ENCODE measurements at regions not wholly inside any gene's neighbourhood (a gene's known extent, or its start where the extent isn't known, plus 50 kb on each side); places are given as distances from the start of the nearest gene placed in this dataset.

GRCh38 chr1:60988891-60989290 is 93.5 kb upstream of the NFIA start:
- H4K20me1 ChIP-seq (ENCODE audit: insufficient read depth), result no peaks in the 10 kb centered on the region
- no peaks in the 10 kb centered on the region for H3K9me3 ChIP-seq (ENCODE audit: insufficient read depth, low read depth)
- H3K9me2 ChIP-seq (ENCODE audit: insufficient read depth), result no peaks in the 10 kb centered on the region
- no peak overlapping the region for H3K4me2 ChIP-seq
- no peaks in the 10 kb centered on the region for H3K27me3 ChIP-seq (ENCODE audit: insufficient read depth, low read depth)
- no TSS peak for BruUV-seq (replicated peaks)
- intact Hi-C loops (cut with micrococcal nuclease; ENCODE audit: unreplicated experiment), result no loop called here
- H3F3A ChIP-seq (ENCODE audit: insufficient read depth, low read depth), result no peaks in the 10 kb centered on the region
- H3K4me1 ChIP-seq (replicated peaks; ENCODE audit: insufficient read depth), result no peaks in the 10 kb centered on the region
- H3K4me3 ChIP-seq, result no peak overlapping the region
- TF ChIP-seq CTCF (conservative IDR thresholded peaks at IDR 0.05), result no peak
- no peak for TF ChIP-seq EZH2 (IDR thresholded peaks at IDR 0.05; ENCODE audit: low read depth)
- H2AFZ ChIP-seq, result no peak overlapping the region
- no peak overlapping the region for H3K27ac ChIP-seq
- H3K36me3 ChIP-seq (ENCODE audit: low read depth), result no peaks in the 10 kb centered on the region
- ChIA-PET POLR2A (ENCODE audit: unreplicated experiment) (interaction anchor here (0.6 kb wide), 1 partner anchor 164 kb away, joined by 9 read pairs; no protein-coding TSS in a partner anchor), CTCF (interaction anchor here (0.5 kb wide), 1 partner anchor 151 kb away, joined by 3 read pairs; no protein-coding TSS in a partner anchor)
- no peaks in the 10 kb centered on the region for H3K79me2 ChIP-seq (ENCODE audit: low read depth)
- no peak for DNase-seq

- H3K4me1 ChIP-seq (replicated peaks; ENCODE audit: insufficient read depth), result no peaks in the 10 kb centered on the region
- H3K27me3 ChIP-seq (ENCODE audit: insufficient read depth, low read depth), result no peaks in the 10 kb centered on the region
- POLR2A ChIA-PET (ENCODE audit: unreplicated experiment), result no interaction called here
- intact Hi-C loops (cut with micrococcal nuclease; ENCODE audit: unreplicated experiment), result no loop called here
- no peaks in the 10 kb centered on the region for H3K79me2 ChIP-seq (ENCODE audit: low read depth)
- H3K27ac ChIP-seq, result no peak overlapping the region
- H4K20me1 ChIP-seq (ENCODE audit: insufficient read depth), result no peaks in the 10 kb centered on the region
- no peak for DNase-seq
- H2AFZ ChIP-seq, result no peak overlapping the region
- H3K36me3 ChIP-seq (ENCODE audit: low read depth), result no peaks in the 10 kb centered on the region
- CTCF ChIA-PET, result no interaction called here
- no peaks in the 10 kb centered on the region for H3F3A ChIP-seq (ENCODE audit: insufficient read depth, low read depth)
- no peaks in the 10 kb centered on the region for H3K9me2 ChIP-seq (ENCODE audit: insufficient read depth)
- no peak overlapping the region for H3K4me2 ChIP-seq
- no peaks in the 10 kb centered on the region for H3K9me3 ChIP-seq (ENCODE audit: insufficient read depth, low read depth)
- H3K4me3 ChIP-seq, result no peak overlapping the region
- no TSS peak for BruUV-seq (replicated peaks)
- TF ChIP-seq EZH2 (IDR thresholded peaks at IDR 0.05; ENCODE audit: low read depth), result no peak
- TF ChIP-seq CTCF (conservative IDR thresholded peaks at IDR 0.05), result no peak
Observed at GRCh38 chr1:60987904-60988303, 94.5 kb upstream of the NFIA start.

- intact Hi-C loops (cut with micrococcal nuclease; ENCODE audit: unreplicated experiment), result no loop called here
- no peaks in the 10 kb centered on the region for H3K4me1 ChIP-seq (replicated peaks; ENCODE audit: insufficient read depth)
Observed at GRCh38 chr1:60984062-60984799, 98.1 kb upstream of the NFIA start.

More at GRCh38 chr1:60984062-60984799, 98.1 kb upstream of the NFIA start:
- TF ChIP-seq CTCF (conservative IDR thresholded peaks at IDR 0.05), result no peak
- TF ChIP-seq EZH2 (IDR thresholded peaks at IDR 0.05; ENCODE audit: low read depth), result no peak
- Histone ChIP-seq H3K4me3 (no peak overlapping the region), H3F3A (ENCODE audit: insufficient read depth, low read depth) (no peaks in the 10 kb centered on the region), H4K20me1 (ENCODE audit: insufficient read depth) (no peaks in the 10 kb centered on the region), H3K27me3 (ENCODE audit: insufficient read depth, low read depth) (no peaks in the 10 kb centered on the region), H3K9me3 (ENCODE audit: insufficient read depth, low read depth) (no peaks in the 10 kb centered on the region), H3K79me2 (ENCODE audit: low read depth) (no peaks in the 10 kb centered on the region), H3K9me2 (ENCODE audit: insufficient read depth) (no peaks in the 10 kb centered on the region), H3K4me2 (no peak overlapping the region), H2AFZ (no peak overlapping the region), H3K36me3 (ENCODE audit: low read depth) (no peaks in the 10 kb centered on the region), H3K27ac (no peak overlapping the region)
- no peak for DNase-seq
- POLR2A ChIA-PET (ENCODE audit: unreplicated experiment), result no interaction called here
- BruUV-seq (replicated peaks), result no TSS peak
- CTCF ChIA-PET, result no interaction called here
